ENCODE measurements at regions not wholly inside any gene's neighbourhood (a gene's known extent, or its start where the extent isn't known, plus 50 kb on each side); places are given as distances from the start of the nearest gene placed in this dataset.

DNA sequence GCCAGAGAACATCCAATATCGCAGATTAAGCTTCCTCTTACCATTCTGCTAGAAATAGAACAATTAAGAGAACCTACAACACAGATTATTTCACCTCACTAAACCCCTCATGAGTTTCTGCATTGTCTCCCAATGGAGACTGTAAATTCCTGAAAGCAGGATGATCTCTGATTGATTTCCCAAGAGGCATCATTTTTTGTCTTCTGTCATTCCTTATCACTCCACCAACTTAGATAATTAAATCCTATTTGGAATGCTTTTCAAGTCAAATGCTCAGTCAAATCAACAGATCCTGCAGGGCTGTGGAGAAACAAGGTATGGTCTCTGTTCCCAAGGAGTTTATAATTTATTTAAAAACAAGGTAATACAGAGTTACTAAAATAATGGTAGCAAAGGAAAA is 161.5 kb downstream of the MTERF1 start:
- ChIA-PET SMC1A (ENCODE audit: uncharacterized antibody, unreplicated experiment) (no interaction called here), CTCF (interaction anchor here (0.6 kb wide), 1 partner anchor 76 kb away, joined by 3 read pairs; no protein-coding TSS in a partner anchor), POLR2A (no interaction called here), RAD21 (ENCODE audit: unreplicated experiment) (no interaction called here)
- Histone ChIP-seq H2AFZ (ENCODE audit: control insufficient read depth, low read depth, low read length) (no peak overlapping the region), H3K9me3 (replicated peaks; ENCODE audit: control insufficient read depth, insufficient read depth, low read length) (no peaks in the 10 kb centered on the region), H3K4me2 (ENCODE audit: control insufficient read depth, insufficient read depth) (no peak overlapping the region), H3K4me1 (ENCODE audit: control insufficient read depth, insufficient read depth, low read length) (no peaks in the 10 kb centered on the region), H3K79me2 (ENCODE audit: control insufficient read depth, insufficient read depth, low read length) (no peaks in the 10 kb centered on the region), H4K20me1 (ENCODE audit: control insufficient read depth, insufficient read depth) (no peaks in the 10 kb centered on the region), H3K9ac (ENCODE audit: control insufficient read depth, insufficient read depth, low read length) (no peak overlapping the region), H3K4me3 (no peak overlapping the region), H3K36me3 (ENCODE audit: control insufficient read depth in 2 of 2, insufficient read depth in 2 of 2, low read length in 1 of 2) (no peaks in the 10 kb centered on the region), H3K27me3 (replicated peaks in 1 of 2; ENCODE audit: control insufficient read depth in 2 of 2, insufficient read depth in 2 of 2, low read length in 1 of 2) (no peaks in the 10 kb centered on the region), H3K27ac (ENCODE audit: control insufficient read depth, insufficient read depth) (no peak overlapping the region)
- no peak for FAIRE-seq
- no peak for DNase-seq (ENCODE audit: low read depth, low spot score)
- WGBS (ENCODE audit: insufficient coverage, insufficient replicate concordance, low lambda C conversion rate, missing lambda C conversion rate): 0% methylated on average over 1 of the region's 1 CpG
- intact Hi-C loops (cut with micrococcal nuclease; ENCODE audit: unreplicated experiment): no loop called here
- TF ChIP-seq ATF7 (IDR thresholded peaks at IDR 0.05; ENCODE audit: low read depth): no peak
- TF ChIP-seq, protein P1, sequence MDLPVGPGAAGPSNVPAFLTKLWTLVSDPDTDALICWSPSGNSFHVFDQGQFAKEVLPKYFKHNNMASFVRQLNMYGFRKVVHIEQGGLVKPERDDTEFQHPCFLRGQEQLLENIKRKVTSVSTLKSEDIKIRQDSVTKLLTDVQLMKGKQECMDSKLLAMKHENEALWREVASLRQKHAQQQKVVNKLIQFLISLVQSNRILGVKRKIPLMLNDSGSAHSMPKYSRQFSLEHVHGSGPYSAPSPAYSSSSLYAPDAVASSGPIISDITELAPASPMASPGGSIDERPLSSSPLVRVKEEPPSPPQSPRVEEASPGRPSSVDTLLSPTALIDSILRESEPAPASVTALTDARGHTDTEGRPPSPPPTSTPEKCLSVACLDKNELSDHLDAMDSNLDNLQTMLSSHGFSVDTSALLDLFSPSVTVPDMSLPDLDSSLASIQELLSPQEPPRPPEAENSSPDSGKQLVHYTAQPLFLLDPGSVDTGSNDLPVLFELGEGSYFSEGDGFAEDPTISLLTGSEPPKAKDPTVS (IDR thresholded peaks at IDR 0.05; ENCODE audit: low read depth, low read length): no peak
- TF ChIP-seq NFYA (IDR thresholded peaks at IDR 0.05; ENCODE audit: borderline replicate concordance, low read depth, low read length): no peak
- TF ChIP-seq, protein P2, sequence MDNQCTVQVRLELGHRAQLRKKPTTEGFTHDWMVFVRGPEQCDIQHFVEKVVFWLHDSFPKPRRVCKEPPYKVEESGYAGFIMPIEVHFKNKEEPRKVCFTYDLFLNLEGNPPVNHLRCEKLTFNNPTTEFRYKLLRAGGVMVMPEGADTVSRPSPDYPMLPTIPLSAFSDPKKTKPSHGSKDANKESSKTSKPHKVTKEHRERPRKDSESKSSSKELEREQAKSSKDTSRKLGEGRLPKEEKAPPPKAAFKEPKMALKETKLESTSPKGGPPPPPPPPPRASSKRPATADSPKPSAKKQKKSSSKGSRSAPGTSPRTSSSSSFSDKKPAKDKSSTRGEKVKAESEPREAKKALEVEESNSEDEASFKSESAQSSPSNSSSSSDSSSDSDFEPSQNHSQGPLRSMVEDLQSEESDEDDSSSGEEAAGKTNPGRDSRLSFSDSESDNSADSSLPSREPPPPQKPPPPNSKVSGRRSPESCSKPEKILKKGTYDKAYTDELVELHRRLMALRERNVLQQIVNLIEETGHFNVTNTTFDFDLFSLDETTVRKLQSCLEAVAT (IDR thresholded peaks at IDR 0.05): no peak
- no TSS peak for BruUV-seq (replicated peaks)
- no peak for ATAC-seq
- in situ Hi-C loops (cut with MboI): no loop called here
